ENCODE measurements at regions not wholly inside any gene's neighbourhood (a gene's known extent, or its start where the extent isn't known, plus 50 kb on each side); places are given as distances from the start of the nearest gene placed in this dataset.

GRCh38 chr2:126952216-126952615 is 53.5 kb downstream of the TEX51 start:
- TF ChIP-seq GATA3 (IDR thresholded peaks at IDR 0.05; ENCODE audit: low read depth, low read length) (no peak), GATA2 (IDR thresholded peaks at IDR 0.05; ENCODE audit: low read depth, low read length) (no peak)

- no peak for TF ChIP-seq GATA3 (IDR thresholded peaks at IDR 0.05; ENCODE audit: low read depth, low read length)
- no peak for TF ChIP-seq GATA2 (IDR thresholded peaks at IDR 0.05; ENCODE audit: low read depth, low read length)
Measured at GRCh38 chr2:126953483-126953882, 54.8 kb downstream of the TEX51 start.

GRCh38 chr2:126954831-126955230 is 56.1 kb downstream of the TEX51 start:
- TF ChIP-seq GATA3 (IDR thresholded peaks at IDR 0.05; ENCODE audit: low read depth, low read length) (no peak), GATA2 (IDR thresholded peaks at IDR 0.05; ENCODE audit: low read depth, low read length) (no peak)

- TF ChIP-seq GATA2 (IDR thresholded peaks at IDR 0.05; ENCODE audit: low read depth, low read length) (no peak), GATA3 (IDR thresholded peaks at IDR 0.05; ENCODE audit: low read depth, low read length) (no peak)
Measured at GRCh38 chr2:126963390-126963789, 64.7 kb downstream of the TEX51 start.

GRCh38 chr2:126966601-126967000 is 67.9 kb downstream of the TEX51 start:
- TF ChIP-seq GATA3 (IDR thresholded peaks at IDR 0.05; ENCODE audit: low read depth, low read length) (no peak), GATA2 (IDR thresholded peaks at IDR 0.05; ENCODE audit: low read depth, low read length) (no peak)

DNA sequence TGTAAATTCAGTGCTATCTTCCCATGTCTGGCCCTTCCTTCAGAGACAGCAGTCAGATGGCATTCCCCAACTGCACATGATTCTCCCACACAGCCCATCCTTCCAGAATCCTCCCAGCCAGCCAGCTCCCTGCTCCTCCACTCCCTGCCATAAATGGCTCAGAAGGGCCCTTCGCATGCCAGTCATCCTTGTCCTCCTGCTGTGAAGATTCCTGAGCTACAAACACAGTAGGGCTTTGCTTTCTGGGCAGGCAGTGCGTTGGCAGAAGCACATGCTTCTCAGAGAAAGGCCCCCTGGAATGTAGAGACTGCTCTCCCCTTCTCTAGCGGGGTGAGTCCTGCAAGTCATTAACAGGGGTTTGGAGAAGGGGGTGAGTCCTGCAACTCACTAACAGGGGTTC is 71.9 kb downstream of the TEX51 start:
- TF ChIP-seq GATA2 (IDR thresholded peaks at IDR 0.05; ENCODE audit: low read depth, low read length) (no peak), GATA3 (IDR thresholded peaks at IDR 0.05; ENCODE audit: low read depth, low read length) (no peak)

DNA sequence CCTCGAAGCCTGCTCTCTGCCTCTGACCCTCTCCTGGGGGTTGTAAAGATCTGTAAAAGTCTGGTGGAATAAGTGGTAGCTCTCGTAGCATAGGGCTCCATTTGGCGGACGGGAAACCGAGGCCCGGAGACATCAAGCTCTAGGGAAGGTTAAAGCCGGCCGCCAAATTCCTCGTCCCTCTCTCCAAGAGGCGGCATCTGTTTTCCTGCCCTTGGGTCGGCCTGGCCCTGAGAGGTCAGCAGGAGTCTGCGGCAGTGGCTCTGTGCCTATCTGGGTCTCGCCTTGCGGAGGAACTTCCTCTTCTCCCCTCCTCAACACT is 72.4 kb downstream of the TEX51 start:
- TF ChIP-seq GATA2 (IDR thresholded peaks at IDR 0.05; ENCODE audit: low read depth, low read length) (no peak), GATA3 (IDR thresholded peaks at IDR 0.05; ENCODE audit: low read depth, low read length) (no peak)

DNA sequence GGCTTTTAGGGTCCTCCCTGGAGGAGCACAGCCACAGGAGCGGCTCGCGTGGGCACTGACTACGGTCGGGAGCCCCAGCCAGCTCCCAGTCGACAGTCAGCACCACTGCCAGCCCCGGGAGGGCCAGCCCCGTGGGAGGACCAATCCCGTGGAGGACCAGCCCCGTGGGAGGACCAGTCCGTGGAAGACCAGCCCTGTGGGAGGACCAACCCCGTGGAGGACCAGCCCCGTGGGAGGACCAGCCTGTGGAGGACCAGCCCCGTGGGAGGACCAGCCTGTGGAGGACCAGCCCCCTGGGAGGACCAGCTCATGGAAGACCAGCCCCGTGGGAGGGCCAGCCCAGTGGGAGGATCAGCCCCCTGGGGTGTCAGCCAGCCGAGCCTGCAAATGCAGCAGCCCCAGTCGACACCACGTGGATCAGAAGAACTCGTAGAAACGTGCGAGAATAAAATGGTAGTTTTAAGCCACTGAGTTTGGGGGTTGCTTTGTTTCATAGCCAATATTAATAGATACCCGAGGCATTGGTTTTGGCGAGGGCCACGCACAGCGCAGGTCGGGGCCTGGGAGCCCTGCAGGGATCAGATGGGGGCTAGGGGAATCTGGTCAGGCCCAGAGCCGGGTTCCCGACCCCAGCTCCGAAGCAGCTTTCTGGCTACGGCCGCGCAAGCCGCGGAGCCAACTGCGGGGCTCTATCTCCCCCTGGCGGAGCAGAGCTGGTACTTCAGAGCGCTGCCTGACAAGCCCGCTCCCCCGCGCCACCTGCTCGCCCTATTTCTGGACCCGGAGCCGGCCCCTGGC is 73.0 kb downstream of the TEX51 start:
- TF ChIP-seq GATA3 (IDR thresholded peaks at IDR 0.05; ENCODE audit: low read depth, low read length) (no peak), GATA2 (IDR thresholded peaks at IDR 0.05; ENCODE audit: low read depth, low read length) (no peak; the same call in 1 of the 2 replicates)

DNA sequence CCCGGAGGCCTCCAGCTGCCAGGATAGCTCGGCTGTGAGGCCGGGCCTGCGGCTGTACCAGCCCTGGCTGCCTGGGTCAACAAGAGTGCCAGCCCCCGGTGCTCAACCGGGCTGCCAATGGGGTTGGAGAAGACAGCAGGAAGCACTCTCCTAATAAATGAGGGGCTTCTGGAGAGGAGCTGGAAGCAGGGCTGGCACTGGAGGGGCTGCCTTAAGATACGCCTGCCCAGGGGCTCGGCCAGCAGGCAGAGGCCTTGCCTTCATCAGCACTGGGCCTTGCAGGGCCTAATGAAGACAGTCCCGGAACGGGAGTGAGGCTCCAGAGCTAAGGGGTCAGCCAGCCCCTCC is 73.6 kb downstream of the TEX51 start:
- TF ChIP-seq GATA3 (IDR thresholded peaks at IDR 0.05; ENCODE audit: low read depth, low read length) (no peak), GATA2 (IDR thresholded peaks at IDR 0.05; ENCODE audit: low read depth, low read length) (no peak)

DNA sequence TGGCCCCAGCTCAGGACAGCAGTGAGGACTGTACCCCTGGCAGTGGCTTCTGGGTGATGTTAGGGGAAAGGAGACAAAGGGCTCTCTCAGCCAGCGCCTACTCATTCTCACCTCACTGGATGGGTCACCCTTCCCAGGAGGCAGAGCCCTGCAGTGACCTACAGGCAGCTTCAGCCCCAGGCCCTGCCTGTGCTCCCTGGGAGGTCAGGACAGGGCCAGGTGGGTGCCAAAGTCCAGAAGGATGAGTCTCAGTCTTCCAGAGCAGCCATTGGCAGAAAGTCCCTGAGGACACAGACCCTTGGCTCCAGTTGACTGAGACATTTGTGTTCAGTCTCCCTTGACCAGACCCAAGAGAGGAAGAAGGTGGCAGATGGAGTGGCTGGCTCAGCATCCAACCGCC is 75.1 kb downstream of the TEX51 start:
- TF ChIP-seq GATA2 (IDR thresholded peaks at IDR 0.05; ENCODE audit: low read depth, low read length) (no peak), GATA3 (IDR thresholded peaks at IDR 0.05; ENCODE audit: low read depth, low read length) (no peak)

DNA sequence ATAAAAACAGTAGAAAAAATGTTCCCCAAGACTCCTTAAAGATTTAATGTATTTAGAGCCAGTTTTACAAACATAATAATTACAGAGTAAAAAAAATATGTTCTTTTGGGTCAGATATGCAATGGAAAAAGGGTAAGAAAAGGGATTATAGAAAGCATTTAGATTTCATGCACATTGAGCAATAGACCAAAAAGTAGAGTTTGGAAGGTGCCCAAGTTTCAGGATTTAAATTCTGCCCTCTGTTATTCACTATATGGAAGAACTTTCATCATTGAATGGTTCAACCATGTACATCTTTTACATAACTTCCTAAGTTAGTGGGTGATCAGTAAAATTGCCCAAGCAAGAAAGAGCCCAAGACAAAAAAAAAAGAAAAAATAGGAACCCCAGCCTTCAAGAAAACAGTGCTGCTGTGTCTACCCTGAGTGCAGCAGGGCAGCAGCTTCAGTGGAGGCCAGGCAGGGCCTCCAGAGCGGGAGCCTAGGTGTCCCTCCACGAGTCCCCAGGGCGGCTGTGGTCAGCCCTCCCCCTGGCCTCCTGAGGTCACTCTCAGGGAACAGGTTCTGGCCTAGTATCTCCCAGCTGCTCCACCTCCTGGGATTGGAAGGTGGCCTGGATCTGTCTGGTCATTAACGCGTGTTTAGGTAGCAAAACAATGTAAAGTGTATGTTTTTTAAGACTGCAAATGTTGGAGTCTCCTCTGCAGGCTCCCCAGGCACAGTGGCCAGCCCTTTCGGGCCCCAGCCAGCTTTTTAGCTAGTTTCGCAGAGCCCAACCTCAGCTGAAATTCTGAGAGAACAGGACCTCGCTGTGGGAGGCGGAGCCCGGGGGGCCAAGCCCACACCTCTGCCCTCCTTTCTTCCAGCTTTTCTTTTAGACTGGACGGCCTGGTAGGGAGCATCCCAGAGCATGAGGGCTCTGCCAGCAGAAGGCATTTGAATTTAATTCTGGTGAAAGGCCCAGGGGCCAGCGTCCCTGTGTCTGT is 77.3 kb downstream of the TEX51 start:
- TF ChIP-seq GATA3 (IDR thresholded peaks at IDR 0.05; ENCODE audit: low read depth, low read length) (no peak), GATA2 (IDR thresholded peaks at IDR 0.05; ENCODE audit: low read depth, low read length) (no peak)

DNA sequence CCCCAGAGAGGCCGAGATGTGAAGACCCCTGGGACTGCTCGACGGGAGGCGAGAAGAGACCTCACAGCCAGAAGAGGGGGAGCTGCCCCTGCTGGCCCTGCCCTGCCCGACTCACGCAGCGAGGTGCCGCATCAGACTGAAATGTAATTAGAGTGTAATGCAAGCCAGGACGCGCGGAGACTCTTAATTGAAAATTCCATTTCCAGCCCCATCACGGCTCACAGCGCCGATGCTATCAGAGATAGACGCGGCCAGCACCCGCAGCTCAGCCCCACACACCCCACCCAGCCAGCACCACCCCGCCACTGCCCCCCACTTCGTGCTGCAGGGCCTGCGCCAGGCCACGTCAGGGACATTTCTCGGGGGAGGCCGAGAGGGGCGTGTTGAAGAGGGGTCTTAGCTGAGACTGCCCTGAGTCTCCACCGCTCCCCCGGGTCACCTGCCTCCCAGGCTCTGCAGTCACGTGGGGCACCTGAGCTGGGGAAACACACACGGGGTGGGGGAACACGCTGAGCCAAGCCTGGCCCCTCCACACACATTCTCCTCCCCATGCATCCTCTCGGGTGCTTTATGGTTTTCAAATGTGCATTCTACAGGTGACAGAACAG is 78.1 kb downstream of the TEX51 start:
- TF ChIP-seq GATA3 (IDR thresholded peaks at IDR 0.05; ENCODE audit: low read depth, low read length) (no peak; the same call in 1 of the 2 replicates), GATA2 (IDR thresholded peaks at IDR 0.05; ENCODE audit: low read depth, low read length) (peak; percentile 92)

GRCh38 chr2:126978333-126978732 is 79.6 kb downstream of the TEX51 start:
- TF ChIP-seq GATA3 (IDR thresholded peaks at IDR 0.05; ENCODE audit: low read depth, low read length) (no peak), GATA2 (IDR thresholded peaks at IDR 0.05; ENCODE audit: low read depth, low read length) (no peak)

All from SH-SY5Y (cell line).